GM19372 (cell line): ENCODE measurements at regions not wholly inside any gene's neighbourhood (a gene's known extent, or its start where the extent isn't known, plus 50 kb on each side); places are given as distances from the start of the nearest gene placed in this dataset.

Experiments used
- ATAC-seq: cut with Tn5 transposase; IDR thresholded peaks from one replicate; pipeline ENCODE4 v1.9.1; 2021; ENCODE audit warnings: mild to moderate bottlenecking, low read depth, moderate library complexity; ENCODE audit not compliant: unreplicated experiment

DNA sequence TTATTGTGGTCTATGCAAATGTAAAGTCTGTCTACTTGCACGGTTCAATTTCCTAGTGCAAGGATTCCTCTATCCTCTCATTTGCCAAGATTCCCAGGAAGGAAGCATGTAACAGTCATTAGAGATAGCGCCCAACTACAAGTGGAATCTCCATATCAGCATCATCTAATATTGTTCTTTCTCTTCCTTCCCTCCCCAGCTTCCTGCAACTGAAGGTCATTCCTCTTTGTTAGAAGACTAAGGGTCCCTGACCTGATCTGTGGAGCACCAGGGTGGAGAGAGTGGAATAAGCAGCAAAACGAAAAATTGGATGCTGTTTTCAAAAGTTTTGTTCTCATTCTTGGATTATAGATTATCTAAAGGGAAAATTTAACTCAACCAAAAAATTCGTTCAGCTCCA, 714.0 kb downstream of the DIAPH3 start:
- no peak for ATAC-seq

DNA sequence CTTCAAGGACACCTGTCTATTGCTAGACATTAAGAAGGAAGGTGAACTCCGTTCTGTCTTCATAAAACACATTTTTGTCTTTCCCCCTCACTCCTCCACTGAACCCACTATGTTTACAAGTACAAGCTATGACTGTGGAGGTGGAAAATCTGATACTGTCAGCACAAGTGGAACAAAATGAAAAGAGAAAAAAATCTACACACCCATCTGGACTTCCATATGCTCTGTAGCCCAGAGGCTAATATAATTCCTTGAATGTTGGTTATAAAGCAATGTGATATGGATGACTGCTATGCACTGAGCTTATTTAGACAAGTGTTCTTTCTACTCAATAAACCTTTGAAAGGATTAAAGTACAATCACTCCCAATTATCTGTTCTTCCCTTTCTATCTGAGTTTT, 713.5 kb downstream of the DIAPH3 start:
- ATAC-seq = no peak

DNA sequence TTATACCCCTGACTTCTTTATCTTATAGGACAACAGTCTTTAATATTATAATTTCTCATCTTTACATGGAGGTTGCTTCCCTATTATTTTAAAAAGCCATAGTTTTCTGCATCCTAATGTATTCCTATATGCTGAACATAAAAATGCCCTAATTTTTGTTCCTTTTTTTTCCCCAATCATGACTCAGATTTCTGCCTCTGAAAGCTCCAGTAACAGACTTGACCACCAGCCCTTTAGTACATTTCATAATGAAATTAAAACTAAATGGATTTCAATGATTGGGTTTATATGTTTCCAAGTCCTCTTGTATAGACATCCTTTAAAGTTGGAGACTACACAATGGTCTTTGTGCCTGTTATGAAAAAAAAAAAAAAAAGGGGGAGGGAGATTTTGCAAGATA, 712.5 kb downstream of the DIAPH3 start:
- ATAC-seq = no peak

DNA sequence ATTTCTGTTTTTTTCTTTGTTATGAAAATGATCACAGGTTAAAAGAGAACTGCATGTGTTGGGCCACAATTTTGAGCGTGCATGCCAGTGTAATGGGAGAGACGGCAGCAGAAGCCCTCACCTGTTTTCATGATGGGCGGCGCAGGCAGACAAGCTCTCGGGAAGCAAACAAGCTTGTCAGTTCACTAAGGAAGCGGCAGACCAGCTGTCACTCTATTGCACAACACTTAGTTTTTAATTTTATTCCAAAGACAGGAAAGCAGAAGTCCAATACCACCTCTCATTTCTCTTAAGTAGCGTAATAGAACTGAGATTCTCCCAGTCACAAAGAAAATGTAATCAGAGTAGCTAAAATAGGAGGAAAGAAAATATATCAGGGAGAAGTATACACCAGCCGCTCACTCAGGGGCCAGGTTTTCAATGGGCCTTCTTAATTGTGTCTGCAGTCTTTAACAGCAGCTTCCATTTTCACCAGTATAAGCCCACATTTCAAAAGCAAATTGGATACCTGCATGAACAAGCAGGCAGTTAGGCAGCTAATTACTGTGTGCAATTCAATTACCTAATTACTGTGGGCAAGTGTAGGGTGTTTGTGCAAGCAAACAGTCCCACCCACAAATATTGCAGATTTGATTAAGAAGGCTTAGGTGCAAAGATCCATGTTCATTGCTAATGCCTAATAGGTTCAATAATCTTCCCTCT, 711.4 kb downstream of the DIAPH3 start:
- ATAC-seq = no peak

DNA sequence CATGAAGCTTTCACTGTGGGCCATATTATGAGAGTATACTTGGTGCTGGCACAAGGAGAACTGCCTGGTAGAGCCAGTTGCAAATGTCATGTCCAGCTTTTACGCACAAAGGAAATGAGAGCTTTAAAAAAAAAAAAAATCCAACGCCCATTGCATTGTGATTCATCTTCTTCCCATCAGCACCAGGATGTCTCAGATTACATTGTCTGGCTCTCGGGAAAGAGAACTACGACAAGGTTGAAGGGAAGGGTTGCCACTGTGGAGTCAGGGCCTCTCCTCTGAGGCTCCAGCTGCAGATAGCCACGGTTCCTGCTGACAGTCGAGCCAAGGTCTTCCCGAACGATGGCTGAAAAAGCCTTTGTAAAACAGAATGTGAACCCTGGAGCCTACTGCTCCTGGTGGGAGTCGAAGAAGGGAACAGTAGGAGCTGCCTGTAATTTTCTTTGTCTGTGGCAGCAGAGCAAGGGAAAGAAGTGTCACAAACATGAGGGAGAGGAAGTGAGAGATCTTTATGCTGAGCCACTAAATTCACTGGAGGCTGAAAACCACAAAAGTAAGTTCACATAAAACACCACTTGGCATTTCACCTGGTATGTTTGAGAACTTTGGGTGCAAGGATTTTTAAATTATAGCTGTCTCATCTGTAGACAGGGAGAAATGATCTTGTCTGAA, 704.7 kb downstream of the DIAPH3 start:
- no peak for ATAC-seq

DNA sequence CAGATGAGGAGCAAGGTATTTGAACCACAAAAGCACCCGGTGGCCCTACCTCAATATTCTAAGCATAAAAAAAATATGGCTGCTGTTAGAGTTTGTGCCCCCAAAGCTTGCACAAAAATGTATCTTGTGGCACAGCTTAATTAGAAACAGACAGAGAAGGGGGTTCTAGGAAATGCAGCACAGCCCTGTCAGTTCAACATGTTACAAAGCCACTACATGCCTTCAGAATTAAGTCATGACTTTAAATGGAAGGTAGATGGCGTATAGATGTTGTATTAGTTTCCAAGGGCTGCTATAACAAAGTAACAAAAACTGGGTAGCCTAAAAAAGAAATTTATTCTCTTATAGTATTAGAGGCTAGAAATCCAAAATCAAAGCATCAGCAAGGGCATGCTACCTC, 703.8 kb downstream of the DIAPH3 start:
- no peak for ATAC-seq

DNA sequence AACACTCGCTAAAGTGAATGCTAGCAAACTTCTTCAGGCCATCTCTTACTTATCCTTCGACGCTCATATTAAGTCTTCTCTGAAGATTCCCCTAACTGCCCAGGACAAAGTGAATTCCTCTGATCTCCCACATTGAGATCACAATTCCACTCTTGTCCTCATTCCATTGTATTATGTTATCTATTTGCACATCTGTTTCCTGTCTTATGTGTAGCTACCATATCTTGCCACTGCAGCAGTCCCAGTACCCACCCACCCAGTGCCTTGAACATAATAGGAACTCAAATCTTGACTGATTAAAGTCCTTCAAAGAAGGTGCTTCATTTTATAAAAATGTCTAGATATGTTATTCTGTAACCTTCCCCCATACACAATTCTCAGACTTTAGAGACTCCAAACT, 702.3 kb downstream of the DIAPH3 start:
- no peak for ATAC-seq

DNA sequence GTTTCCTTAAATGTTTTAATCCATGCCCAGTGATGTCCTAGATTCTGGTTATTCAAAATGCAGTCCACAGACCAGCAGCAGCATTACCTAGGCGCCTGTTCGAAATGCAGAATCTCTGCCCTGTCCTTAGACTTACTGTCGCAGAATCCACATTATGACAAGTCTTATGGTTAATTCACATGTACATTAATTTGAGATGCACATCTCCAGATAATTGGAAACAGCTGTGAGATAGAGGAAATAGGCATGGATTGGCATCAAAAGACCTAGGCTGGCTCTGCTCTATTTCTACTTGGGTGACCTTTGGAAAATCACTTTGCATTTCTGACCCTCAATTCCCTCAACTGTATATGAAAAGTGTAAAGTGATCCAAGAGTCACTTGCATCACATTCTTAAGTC, 700.7 kb downstream of the DIAPH3 start:
- no peak for ATAC-seq

DNA sequence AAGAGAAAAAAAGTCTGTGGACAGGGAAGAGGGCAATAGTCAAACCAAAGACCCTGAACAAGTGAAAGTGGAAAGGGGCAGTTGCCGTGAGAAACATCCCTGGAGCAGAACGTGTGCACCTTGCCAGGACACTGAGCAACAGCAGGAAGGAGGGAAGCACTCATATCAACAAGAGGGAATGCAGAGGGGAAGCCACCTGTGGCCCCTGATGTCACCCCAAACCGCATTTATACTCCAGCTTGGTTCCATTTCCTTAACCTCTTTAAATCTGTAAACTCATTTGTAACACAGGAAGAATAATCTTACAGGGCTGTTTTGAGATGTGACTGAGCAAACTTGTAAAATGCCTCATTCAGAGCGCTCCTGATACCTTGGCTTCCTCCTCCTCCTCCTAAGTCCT, 698.8 kb downstream of the DIAPH3 start:
- no peak for ATAC-seq

DNA sequence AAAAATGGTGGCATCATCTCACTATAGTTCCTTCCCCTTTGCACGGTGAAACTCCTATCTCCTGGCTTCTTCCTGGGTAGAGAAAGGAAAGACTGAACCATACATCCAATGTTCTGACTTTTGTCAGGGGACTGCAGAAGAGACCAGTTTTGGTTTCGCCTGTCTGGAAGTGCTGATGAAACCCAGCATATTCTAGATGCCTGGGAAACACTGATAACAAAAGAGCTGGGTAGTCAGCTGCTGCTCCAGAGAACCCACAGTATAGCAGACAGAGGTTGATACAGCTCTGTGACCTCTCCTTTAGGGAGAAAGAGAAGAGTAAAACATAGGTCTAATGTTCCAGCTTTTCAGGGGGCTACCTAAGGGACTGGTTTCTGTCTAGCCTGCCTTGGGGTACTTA, 695.3 kb downstream of the DIAPH3 start:
- no peak for ATAC-seq

DNA sequence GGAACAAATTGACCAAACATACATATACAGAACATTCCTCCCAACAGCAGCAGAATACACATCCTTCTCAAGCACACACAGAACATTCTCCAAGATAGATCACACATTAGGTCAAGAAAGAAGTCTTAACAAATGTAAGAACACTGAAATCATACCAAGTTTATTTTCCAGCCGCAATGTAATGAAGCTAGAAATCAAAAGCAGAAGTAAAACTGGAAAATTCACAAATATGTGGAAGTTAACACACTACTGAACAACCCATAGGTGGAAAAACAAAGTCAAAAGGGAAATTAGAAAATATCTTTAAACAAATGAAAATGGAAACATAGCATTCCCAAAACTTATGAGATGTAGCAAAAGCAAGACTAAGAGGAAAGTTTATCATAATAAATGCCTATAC, 692.6 kb downstream of the DIAPH3 start:
- no peak for ATAC-seq

DNA sequence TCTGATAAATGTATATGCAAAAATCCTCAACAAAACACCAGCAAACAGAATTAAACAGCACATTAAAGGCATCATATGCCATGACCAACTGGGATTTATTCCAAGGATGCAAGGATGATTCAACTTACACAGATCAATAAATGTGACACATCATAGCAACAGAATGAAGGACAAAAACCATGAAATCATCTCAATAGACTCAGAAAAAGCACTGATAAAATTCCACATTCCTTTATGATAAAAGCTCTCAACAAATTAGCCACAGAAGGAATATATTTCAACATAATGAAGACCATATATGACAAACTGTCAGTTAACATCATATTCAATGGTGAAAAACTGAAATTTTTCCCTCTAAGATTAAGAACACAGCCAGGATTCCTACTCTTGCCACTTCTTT, 691.6 kb downstream of the DIAPH3 start:
- ATAC-seq = no peak

DNA sequence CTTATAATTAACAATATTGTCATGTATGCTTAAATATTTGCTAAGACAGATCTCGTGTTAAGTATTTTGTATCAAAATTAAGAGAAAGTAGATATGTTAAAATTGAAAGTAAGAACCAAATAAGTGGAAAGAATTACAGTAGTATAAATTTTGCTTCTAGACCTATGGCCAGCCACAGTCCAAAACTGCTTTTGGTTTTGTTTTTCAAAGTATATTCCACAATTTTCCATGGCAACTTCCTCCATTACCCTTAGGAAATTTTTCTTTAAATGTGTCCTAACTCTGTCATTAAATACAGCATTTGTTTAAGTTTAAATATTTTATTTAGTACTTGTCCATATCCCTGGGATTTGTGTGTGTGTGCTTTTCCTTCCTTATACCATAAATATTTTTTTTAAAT, 689.0 kb downstream of the DIAPH3 start:
- ATAC-seq = no peak

DNA sequence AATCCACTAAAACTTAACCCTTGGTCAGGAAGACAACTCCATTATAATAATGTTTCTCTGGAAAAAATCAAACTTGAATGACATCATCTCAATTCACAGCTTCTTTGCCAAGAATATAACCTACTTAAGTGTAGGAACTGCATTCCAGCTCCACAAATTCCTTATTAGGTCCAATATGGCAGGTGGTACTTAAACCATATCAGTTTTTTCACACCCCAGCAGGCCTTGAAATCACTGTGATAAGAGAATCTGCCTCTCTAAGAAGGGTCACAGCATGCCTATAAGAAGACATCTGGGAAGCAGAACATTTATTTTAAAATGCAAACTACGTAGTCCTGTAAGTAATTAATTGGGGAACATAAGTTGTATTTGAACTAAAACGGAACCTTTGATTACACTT, 687.8 kb downstream of the DIAPH3 start:
- no peak for ATAC-seq

DNA sequence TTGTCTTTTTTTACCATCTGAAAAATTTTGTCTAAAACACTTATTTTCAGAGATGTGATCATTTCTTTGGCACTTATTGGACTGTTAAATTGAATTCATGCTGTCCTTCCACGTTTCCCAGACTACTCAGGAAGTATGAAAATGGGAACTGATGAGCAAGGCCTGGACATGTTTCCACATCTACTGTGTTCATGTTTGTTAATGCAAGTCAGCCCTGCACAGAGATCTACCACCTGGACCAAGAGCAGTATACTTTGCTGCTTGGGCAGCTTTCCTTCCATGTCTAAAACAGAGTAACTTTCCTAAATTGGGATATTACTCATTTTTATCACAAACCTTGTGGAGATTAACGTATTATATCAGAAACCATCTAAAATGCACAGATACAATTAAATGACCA, 687.4 kb downstream of the DIAPH3 start:
- ATAC-seq = no peak

DNA sequence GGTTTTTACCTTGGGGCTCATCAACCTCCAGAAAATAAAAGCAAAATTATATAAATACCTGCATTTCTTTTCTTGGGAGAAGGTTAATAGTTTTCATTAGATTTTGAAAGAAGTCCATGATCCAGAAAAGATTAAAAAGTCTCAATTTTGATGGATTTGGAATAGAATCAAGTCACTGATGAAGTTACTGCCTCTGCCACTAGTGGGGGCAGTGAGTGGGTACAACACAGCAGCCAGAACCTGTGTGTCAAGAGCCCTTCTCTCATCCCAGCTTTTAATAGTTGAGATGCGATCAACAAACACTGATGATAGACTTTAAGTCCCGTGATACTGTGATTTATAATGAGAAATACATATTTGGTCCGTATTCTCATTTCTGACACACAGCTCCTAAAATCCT, 686.7 kb downstream of the DIAPH3 start:
- no peak for ATAC-seq

DNA sequence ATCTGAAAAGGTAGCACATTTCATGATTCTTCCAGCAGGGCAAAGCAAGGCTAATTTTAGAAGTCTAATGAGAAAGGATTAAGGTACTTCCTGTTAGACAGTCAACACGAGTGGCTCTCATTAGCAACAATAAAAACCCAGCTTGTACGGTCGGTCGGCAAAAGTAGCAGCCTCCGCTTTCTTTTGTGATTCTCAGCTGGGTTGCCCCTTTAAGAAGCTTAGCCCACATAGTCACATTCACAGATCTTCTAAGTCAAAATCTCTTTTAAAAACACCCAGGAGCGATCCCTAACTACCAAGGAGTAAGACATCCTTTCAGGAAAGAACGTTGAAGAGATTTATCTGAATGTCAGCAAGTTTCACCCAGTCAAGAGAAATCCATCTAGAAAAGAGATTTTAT, 684.8 kb downstream of the DIAPH3 start:
- no peak for ATAC-seq

DNA sequence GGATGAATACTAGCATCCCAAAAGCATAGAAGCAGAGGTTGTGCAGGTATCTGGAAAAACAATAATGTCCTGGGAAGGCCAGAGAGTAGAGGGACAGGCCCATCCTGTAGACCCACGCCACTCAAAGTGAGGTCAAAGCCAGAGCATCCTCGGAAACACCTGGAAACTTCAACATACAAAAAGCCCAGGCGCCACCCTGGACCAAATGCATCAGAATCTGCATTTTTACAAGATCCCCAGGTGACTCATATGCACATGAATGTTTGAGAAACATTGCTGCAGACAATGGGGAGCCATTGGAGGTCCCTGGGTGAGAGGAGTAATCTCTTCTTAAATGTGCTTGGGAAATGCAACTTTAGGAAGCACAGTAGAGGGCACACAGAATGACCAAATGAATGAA, 684.1 kb downstream of the DIAPH3 start:
- ATAC-seq = no peak

DNA sequence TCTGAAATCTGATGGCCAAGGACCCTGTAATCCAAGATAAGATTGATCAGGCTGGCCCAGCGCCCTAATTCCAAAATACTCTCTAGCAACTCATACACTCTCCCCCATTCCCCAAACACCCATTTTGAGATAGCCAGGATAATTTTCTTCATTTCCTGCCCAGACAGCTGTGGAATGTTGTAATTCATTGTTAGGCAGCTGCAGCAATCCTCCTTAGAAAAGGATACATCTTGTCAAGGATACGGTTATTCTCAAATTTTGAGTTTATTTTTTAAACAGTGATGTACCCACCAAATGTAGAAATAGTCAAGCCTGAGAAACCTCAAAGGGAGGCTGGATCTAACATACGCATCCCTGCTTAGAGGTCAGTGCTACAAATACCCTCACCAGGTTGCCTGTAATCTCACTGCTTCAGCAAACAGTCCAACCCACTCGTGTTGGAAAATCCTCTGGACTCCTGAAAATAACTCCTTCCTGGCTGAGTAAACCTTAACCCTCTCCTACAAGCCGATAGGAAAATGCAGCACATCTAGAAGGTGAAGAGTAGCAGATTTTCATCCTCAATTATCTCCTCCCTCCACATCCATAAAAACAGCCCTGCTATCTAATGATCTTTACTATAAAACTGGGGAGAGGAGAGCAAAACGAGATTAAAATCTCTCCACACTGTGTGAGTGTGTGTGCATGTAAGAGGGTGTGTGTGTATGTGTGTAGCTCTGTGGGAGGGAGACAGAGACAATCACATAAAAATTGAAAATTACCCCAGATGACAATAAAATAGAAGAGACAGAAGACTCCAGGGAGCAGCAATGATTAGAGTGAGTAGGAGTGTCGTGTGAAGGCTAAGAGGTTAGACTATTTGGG, 683.1 kb downstream of the DIAPH3 start:
- ATAC-seq = no peak

DNA sequence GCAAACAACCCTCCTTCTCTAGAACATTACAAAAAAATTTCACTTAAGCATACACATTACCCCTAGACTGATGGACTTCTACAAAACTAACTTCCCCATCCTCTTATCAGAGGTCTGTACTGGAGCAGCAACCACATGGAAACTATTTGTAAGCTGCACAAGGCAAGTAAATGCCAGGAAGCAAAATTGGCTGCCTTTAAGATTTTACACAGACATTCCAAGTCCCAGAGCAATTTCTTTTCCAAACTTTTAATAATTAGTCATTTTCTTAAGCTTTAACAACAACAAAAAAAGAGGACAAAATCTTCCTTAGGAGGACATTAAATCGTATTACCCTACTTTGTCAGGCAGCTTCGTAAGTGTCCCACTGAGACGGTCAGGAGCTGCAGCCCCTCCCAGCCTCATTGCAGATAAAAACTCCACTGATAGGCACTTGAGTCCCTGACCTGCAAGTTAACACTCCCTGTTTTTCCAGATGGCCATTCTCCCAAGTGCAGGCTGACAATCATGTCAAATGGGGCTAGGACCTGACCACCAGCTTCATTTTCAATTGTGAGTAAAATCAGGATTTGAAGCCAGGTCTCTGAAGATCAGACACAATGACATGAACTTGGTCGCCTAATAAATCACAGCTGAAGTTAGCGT, 680.1 kb downstream of the DIAPH3 start:
- ATAC-seq = no peak

DNA sequence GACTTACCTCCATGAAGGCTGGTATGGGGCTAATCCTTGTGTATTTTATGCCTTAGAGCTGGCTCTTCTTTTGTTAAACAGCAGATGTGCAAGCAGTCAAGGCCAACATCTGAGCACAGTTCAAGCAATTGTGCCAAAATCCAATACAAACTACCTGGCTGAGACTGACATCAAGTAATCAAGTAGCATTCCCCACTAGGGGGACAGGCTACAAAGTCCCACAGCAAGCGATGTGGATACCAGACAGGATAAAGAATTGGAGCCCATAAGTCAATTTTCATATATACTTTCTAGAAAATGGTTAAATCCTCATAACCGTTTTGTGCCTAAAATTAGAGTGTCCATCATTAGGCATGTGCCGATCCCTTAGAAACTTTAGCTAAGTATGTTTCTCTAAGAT, 675.8 kb downstream of the DIAPH3 start:
- no peak for ATAC-seq
